Lower leg skin (tissue), 3 donors: ENCODE measurements at regions not wholly inside any gene's neighbourhood (a gene's known extent, or its start where the extent isn't known, plus 50 kb on each side); places are given as distances from the start of the nearest gene placed in this dataset.
"Not testable (repeated sequence)": the region's sequence is repeated elsewhere in the genome, so short reads cannot be mapped to it uniquely, and the experiment has no call there.

Source experiments
- POLR2A ChIP-seq, 2 donors: fragments of 450-650 bp; IDR thresholded peaks; one replicate each; pipeline ENCODE4 v1.6.1; 2016 to 2017; ENCODE audit warnings: antibody characterized with exemption in 2 of 2, mild to moderate bottlenecking in 1 of 2, moderate library complexity in 1 of 2
- TF ChIP-seq, protein P1 (sequence below), 3 donors: fragments of 450-650 bp; IDR thresholded peaks; one replicate each; pipeline ENCODE4 v1.5.1; 2016; ENCODE audit warnings: antibody characterized with exemption in 3 of 3, mild to moderate bottlenecking in 3 of 3, moderate library complexity in 2 of 3

- TF ChIP-seq, protein P1, sequence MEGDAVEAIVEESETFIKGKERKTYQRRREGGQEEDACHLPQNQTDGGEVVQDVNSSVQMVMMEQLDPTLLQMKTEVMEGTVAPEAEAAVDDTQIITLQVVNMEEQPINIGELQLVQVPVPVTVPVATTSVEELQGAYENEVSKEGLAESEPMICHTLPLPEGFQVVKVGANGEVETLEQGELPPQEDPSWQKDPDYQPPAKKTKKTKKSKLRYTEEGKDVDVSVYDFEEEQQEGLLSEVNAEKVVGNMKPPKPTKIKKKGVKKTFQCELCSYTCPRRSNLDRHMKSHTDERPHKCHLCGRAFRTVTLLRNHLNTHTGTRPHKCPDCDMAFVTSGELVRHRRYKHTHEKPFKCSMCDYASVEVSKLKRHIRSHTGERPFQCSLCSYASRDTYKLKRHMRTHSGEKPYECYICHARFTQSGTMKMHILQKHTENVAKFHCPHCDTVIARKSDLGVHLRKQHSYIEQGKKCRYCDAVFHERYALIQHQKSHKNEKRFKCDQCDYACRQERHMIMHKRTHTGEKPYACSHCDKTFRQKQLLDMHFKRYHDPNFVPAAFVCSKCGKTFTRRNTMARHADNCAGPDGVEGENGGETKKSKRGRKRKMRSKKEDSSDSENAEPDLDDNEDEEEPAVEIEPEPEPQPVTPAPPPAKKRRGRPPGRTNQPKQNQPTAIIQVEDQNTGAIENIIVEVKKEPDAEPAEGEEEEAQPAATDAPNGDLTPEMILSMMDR (IDR thresholded peaks at IDR 0.05) = not testable (repeated sequence)
- not testable (repeated sequence) for TF ChIP-seq POLR2A (IDR thresholded peaks at IDR 0.05)
Observed at GRCh38 chr11:98069147-98069546, 951.6 kb upstream of the CNTN5 start.
